ENCODE measurements at regions not wholly inside any gene's neighbourhood (a gene's known extent, or its start where the extent isn't known, plus 50 kb on each side); places are given as distances from the start of the nearest gene placed in this dataset.

GRCh38 chrX:144265641-144266040 is 381.8 kb downstream of the UBE2NL start:
- TF ChIP-seq CTCF (IDR thresholded peaks at IDR 0.05) = no peak
- TF ChIP-seq POLR2A (IDR thresholded peaks at IDR 0.05) = no peak

All from adrenal gland (tissue), 5 donors.